ENCODE measurements at regions not wholly inside any gene's neighbourhood (a gene's known extent, or its start where the extent isn't known, plus 50 kb on each side); places are given as distances from the start of the nearest gene placed in this dataset.

GRCh38 chr13:56189439-56189838 is 951.3 kb upstream of the PRR20A start:
- TF ChIP-seq CTCF (IDR thresholded peaks at IDR 0.05; ENCODE audit: control extremely low read depth, extremely low read depth, low read depth, missing control alignments): no peak
- ChIA-PET CTCF (no interaction called here), POLR2A (no interaction called here)
- DNase-seq (ENCODE audit: extremely low spot score): no peak

GRCh38 chr13:56189978-56190377 is 950.7 kb upstream of the PRR20A start:
- no peak for DNase-seq (ENCODE audit: extremely low spot score)
- no peak for TF ChIP-seq CTCF (IDR thresholded peaks at IDR 0.05; ENCODE audit: control extremely low read depth, extremely low read depth, low read depth, missing control alignments)
- POLR2A ChIA-PET: no interaction called here
- CTCF ChIA-PET: no interaction called here

GRCh38 chr13:56198350-56198749 is 942.4 kb upstream of the PRR20A start:
- POLR2A ChIA-PET: no interaction called here
- DNase-seq (ENCODE audit: extremely low spot score): no peak
- TF ChIP-seq CTCF (IDR thresholded peaks at IDR 0.05; ENCODE audit: control extremely low read depth, extremely low read depth, low read depth, missing control alignments): no peak
- CTCF ChIA-PET: interaction anchor here (1.2 kb wide), 1 partner anchor 10 kb away, joined by 3 read pairs; no protein-coding TSS in a partner anchor

- POLR2A ChIA-PET: no interaction called here
- no peak for TF ChIP-seq CTCF (IDR thresholded peaks at IDR 0.05; ENCODE audit: control extremely low read depth, extremely low read depth, low read depth, missing control alignments)
- CTCF ChIA-PET: no interaction called here
- no peak for DNase-seq (ENCODE audit: extremely low spot score)
These were observed 938.9 kb upstream of the PRR20A start for GRCh38 chr13:56201834-56202233.

- no peak for TF ChIP-seq CTCF (IDR thresholded peaks at IDR 0.05; ENCODE audit: control extremely low read depth, extremely low read depth, low read depth, missing control alignments)
- no peak for DNase-seq (ENCODE audit: extremely low spot score)
- ChIA-PET CTCF (no interaction called here), POLR2A (no interaction called here)
These were observed 924.5 kb upstream of the PRR20A start for GRCh38 chr13:56216221-56216620.

GRCh38 chr13:56247692-56248091 is 893.0 kb upstream of the PRR20A start:
- ChIA-PET POLR2A (no interaction called here), CTCF (no interaction called here)
- TF ChIP-seq CTCF (IDR thresholded peaks at IDR 0.05; ENCODE audit: control extremely low read depth, extremely low read depth, low read depth, missing control alignments): no peak
- DNase-seq (ENCODE audit: extremely low spot score): no peak

- no peak for DNase-seq (ENCODE audit: extremely low spot score)
- ChIA-PET CTCF (interaction anchor here (1.5 kb wide), 1 partner anchor 18 kb away, joined by 5 read pairs; no protein-coding TSS in a partner anchor), POLR2A (no interaction called here)
- no peak for TF ChIP-seq CTCF (IDR thresholded peaks at IDR 0.05; ENCODE audit: control extremely low read depth, extremely low read depth, low read depth, missing control alignments)
These were observed 869.0 kb upstream of the PRR20A start for GRCh38 chr13:56271686-56272085.
